ENCODE measurements at regions not wholly inside any gene's neighbourhood (a gene's known extent, or its start where the extent isn't known, plus 50 kb on each side); places are given as distances from the start of the nearest gene placed in this dataset.

- TF ChIP-seq ZFX (IDR thresholded peaks at IDR 0.05) (no peak), CTCF (conservative IDR thresholded peaks at IDR 0.05) (no peak)
These were observed 160.1 kb upstream of the TMC3 start for GRCh38 chr15:81534124-81534523.

GRCh38 chr15:81532001-81532400 lies 158.0 kb upstream of the TMC3 start:
- H3K27ac ChIP-seq = no peak overlapping the region
- TF ChIP-seq ZFX (IDR thresholded peaks at IDR 0.05) = no peak
- no peak for TF ChIP-seq CTCF (conservative IDR thresholded peaks at IDR 0.05)

More at GRCh38 chr15:81534124-81534523, 160.1 kb upstream of the TMC3 start:
- H3K27ac ChIP-seq = no peak overlapping the region

DNA sequence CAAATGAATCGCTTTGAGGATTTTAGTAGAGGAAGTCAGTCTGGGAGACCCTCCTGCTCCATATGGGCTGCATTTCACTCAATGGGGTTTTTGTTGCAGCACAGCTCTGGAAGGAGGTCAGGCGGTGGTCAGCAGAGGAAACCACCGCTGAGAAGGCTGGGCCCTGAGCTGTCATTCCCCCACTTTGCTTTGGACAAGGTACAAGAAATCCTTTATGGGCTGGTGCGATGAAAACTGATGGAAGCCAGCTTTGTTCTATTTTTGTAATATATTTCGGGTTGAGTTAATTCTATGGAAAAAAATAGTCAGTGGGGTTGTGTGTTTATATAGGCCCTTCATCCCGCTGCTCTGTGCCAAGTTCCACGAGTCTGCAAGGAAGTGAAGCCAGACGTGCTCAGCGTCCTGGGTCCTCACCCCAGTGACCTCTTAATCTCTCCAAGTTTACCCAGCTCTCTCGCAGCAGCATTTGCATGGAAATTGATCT lies 157.1 kb upstream of the TMC3 start:
- no peak overlapping the region for H3K27ac ChIP-seq
- TF ChIP-seq CTCF (conservative IDR thresholded peaks at IDR 0.05) (no peak), ZFX (IDR thresholded peaks at IDR 0.05) (no peak)

- H3K27ac ChIP-seq = no peak overlapping the region
- TF ChIP-seq ZFX (IDR thresholded peaks at IDR 0.05) (no peak), CTCF (conservative IDR thresholded peaks at IDR 0.05) (no peak)
These were observed 156.3 kb upstream of the TMC3 start for GRCh38 chr15:81530271-81530691.

DNA sequence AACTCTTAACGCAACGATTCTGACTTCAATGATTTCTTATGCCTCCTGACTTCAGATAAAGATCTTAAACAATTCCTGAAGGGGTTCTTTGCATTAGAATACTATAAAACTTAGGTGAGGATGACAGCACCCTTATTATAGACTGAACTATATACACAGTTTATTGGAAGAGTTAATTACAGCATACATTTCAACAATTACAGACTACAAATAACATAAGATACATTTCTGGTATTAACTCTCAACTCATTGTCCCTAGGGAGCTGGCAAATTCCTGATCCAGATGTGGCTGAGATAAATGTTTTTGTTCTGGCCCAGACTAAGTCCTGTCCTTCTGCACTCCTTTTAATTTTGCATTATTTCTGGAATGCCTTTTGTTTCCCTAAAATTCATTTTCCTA lies 155.5 kb upstream of the TMC3 start:
- H3K27ac ChIP-seq = no peak overlapping the region
- TF ChIP-seq CTCF (conservative IDR thresholded peaks at IDR 0.05) (no peak), ZFX (IDR thresholded peaks at IDR 0.05) (no peak)

DNA sequence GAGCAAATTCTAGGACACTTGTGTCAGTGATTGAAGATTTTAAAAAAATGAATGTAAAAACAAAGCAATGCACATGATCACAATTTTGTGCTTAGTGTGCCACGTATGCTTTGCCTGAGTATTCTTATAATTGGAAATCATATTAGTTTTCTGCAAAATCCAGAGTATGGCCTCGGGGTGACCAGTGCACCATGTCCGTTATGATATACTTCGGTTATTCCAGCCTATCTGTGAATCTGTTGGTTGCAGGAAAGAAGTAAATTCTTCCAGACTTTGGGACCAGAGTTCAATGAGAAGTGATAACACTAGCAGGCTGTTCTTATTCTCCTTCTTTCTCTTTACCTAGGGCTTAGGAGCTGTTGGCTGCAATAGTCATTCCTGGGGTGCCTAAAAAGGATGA lies 152.0 kb upstream of the TMC3 start:
- TF ChIP-seq ZFX (IDR thresholded peaks at IDR 0.05) (no peak), CTCF (conservative IDR thresholded peaks at IDR 0.05) (no peak)
- H3K27ac ChIP-seq = no peak overlapping the region

DNA sequence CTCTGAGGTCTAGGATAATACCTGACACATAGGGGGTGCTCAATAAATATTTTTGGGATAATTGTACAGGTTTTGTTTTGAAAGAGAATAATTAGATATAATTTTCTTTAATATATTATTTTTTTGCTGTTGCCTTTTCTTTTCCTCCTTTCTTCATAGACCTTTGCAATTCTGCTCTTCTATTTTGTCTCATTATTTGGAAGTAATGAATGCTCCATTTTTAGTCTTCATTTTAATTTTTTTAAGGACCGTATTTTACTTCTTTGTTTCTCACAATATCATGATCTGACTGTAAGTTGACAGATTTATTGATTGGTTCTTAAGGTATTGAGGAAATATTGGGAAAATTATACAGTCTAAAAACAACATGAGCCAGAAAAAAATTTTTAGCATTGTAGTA lies 150.5 kb upstream of the TMC3 start:
- no peak overlapping the region for H3K27ac ChIP-seq
- TF ChIP-seq CTCF (conservative IDR thresholded peaks at IDR 0.05) = no peak
- TF ChIP-seq ZFX (IDR thresholded peaks at IDR 0.05) = no peak

All from C4-2B (cell line).